Suprapubic skin (tissue), 4 donors: ENCODE measurements at regions not wholly inside any gene's neighbourhood (a gene's known extent, or its start where the extent isn't known, plus 50 kb on each side); places are given as distances from the start of the nearest gene placed in this dataset.

Experiments
- DNase-seq, 2 donors: peaks; one replicate each; pipeline ENCODE4 v3.0.0-alpha.2; 2019; ENCODE audit warnings: low spot score in 2 of 2
- H3K27ac ChIP-seq: fragments of 200-600 bp; sonication (generic); one replicate; pipeline ENCODE4 v1.5.1; 2019
- H3K27me3 ChIP-seq: fragments of 200-600 bp; sonication (generic); one replicate; pipeline ENCODE4 v1.5.1; 2019
- H3K36me3 ChIP-seq: fragments of 200-600 bp; sonication (generic); one replicate; pipeline ENCODE4 v1.5.1; 2019
- H3K4me1 ChIP-seq: fragments of 200-600 bp; sonication (generic); one replicate; pipeline ENCODE4 v1.5.1; 2019
- H3K4me3 ChIP-seq: fragments of 200-600 bp; sonication (generic); one replicate; pipeline ENCODE4 v1.5.1; 2019; ENCODE audit warnings: mild to moderate bottlenecking
- H3K9me3 ChIP-seq: fragments of 200-600 bp; sonication (generic); one replicate; pipeline ENCODE4 v1.5.1; 2019
- CTCF ChIP-seq, 2 donors: fragments of 200-600 bp in 1 of 2; fragments of 450-650 bp in 1 of 2; sonication (generic) in 1 of 2; IDR thresholded peaks; one replicate each; pipeline ENCODE4 v1.5.1; 2016 to 2019; ENCODE audit warnings: antibody characterized with exemption in 2 of 2, mild to moderate bottlenecking in 1 of 2, moderate library complexity in 1 of 2
- EP300 ChIP-seq: sonication (generic); formaldehyde crosslinking; IDR thresholded peaks from one replicate; pipeline ENCODE4 v1.6.1; 2017; ENCODE audit warnings: antibody characterized with exemption
- POLR2A ChIP-seq, 2 donors: fragments of 450-650 bp; IDR thresholded peaks; one replicate each; pipeline ENCODE4 v1.6.1; 2017; ENCODE audit warnings: antibody characterized with exemption in 2 of 2, mild to moderate bottlenecking in 2 of 2, moderate library complexity in 2 of 2
- POLR2AphosphoS5 ChIP-seq, 3 donors: sonication (generic); formaldehyde crosslinking; IDR thresholded peaks; one replicate each; pipeline ENCODE4 v1.6.1; 2017; ENCODE audit warnings: antibody characterized with exemption in 3 of 3
- WGBS: methylation state at CpG from one replicate; pipeline ENCODE4 v1.1.5; 2018; 5-methylcytosine and 5-hydroxymethylcytosine counted together

- Histone ChIP-seq H3K27me3 (no peaks in the 10 kb centered on the region), H3K9me3 (peaks cover 3% of the 10 kb centered on the region), H3K27ac (no peak overlapping the region), H3K4me1 (no peaks in the 10 kb centered on the region), H3K4me3 (no peak overlapping the region), H3K36me3 (no peaks in the 10 kb centered on the region)
- DNase-seq, result no peak
- TF ChIP-seq POLR2AphosphoS5 (IDR thresholded peaks at IDR 0.05), result no peak
- no peak for TF ChIP-seq POLR2A (IDR thresholded peaks at IDR 0.05)
- TF ChIP-seq EP300, result no peak
- TF ChIP-seq CTCF (IDR thresholded peaks at IDR 0.05), result no peak
- WGBS, result 83% methylated on average over 4 of the region's 4 CpGs
Observed at GRCh38 chr18:65522907-65523306, 227.9 kb upstream of the CDH7 start.

- Histone ChIP-seq H3K27ac (no peak overlapping the region), H3K27me3 (no peaks in the 10 kb centered on the region), H3K4me1 (no peaks in the 10 kb centered on the region), H3K4me3 (no peak overlapping the region), H3K36me3 (no peaks in the 10 kb centered on the region), H3K9me3 (no peaks in the 10 kb centered on the region)
- no peak for DNase-seq
- 90% methylated on average over 5 of the region's 5 CpGs for WGBS
- TF ChIP-seq CTCF (IDR thresholded peaks at IDR 0.05) (no peak), EP300 (no peak), POLR2AphosphoS5 (IDR thresholded peaks at IDR 0.05) (no peak), POLR2A (IDR thresholded peaks at IDR 0.05) (no peak)
Observed at GRCh38 chr18:65516209-65516608, 234.6 kb upstream of the CDH7 start.

- H3K4me1 ChIP-seq, result no peaks in the 10 kb centered on the region
- DNase-seq, result no peak
- H3K27me3 ChIP-seq, result no peaks in the 10 kb centered on the region
- H3K4me3 ChIP-seq, result no peak overlapping the region
- no peaks in the 10 kb centered on the region for H3K36me3 ChIP-seq
- H3K27ac ChIP-seq, result no peak overlapping the region
- TF ChIP-seq POLR2AphosphoS5 (IDR thresholded peaks at IDR 0.05), result no peak
- no peak for TF ChIP-seq CTCF (IDR thresholded peaks at IDR 0.05)
- no peak for TF ChIP-seq EP300
- TF ChIP-seq POLR2A (IDR thresholded peaks at IDR 0.05), result no peak
- H3K9me3 ChIP-seq, result no peaks in the 10 kb centered on the region
Observed at GRCh38 chr18:65498605-65499004, 252.2 kb upstream of the CDH7 start.

GRCh38 chr18:65487569-65487968 is 263.2 kb upstream of the CDH7 start:
- 56% methylated on average over 2 of the region's 2 CpGs for WGBS
- TF ChIP-seq CTCF (IDR thresholded peaks at IDR 0.05), result no peak
- TF ChIP-seq POLR2A (IDR thresholded peaks at IDR 0.05), result no peak
- no peak for TF ChIP-seq EP300
- no peak for TF ChIP-seq POLR2AphosphoS5 (IDR thresholded peaks at IDR 0.05)
- Histone ChIP-seq H3K4me3 (no peak overlapping the region), H3K27ac (no peak overlapping the region), H3K9me3 (no peaks in the 10 kb centered on the region), H3K27me3 (no peaks in the 10 kb centered on the region), H3K36me3 (no peaks in the 10 kb centered on the region), H3K4me1 (no peaks in the 10 kb centered on the region)
- no peak for DNase-seq

- H3K27ac ChIP-seq, result no peak overlapping the region
- H3K9me3 ChIP-seq, result peaks cover 6% of the 10 kb centered on the region
- TF ChIP-seq CTCF (IDR thresholded peaks at IDR 0.05) (no peak), EP300 (no peak), POLR2AphosphoS5 (IDR thresholded peaks at IDR 0.05) (no peak), POLR2A (IDR thresholded peaks at IDR 0.05) (no peak)
- no peaks in the 10 kb centered on the region for H3K27me3 ChIP-seq
- H3K4me1 ChIP-seq, result no peaks in the 10 kb centered on the region
- 43% methylated on average over 3 of the region's 3 CpGs for WGBS
- DNase-seq, result no peak
- H3K36me3 ChIP-seq, result no peaks in the 10 kb centered on the region
- H3K4me3 ChIP-seq, result no peak overlapping the region
Observed at GRCh38 chr18:65477455-65477854, 273.4 kb upstream of the CDH7 start.
